C4-2B (cell line): ENCODE measurements at regions not wholly inside any gene's neighbourhood (a gene's known extent, or its start where the extent isn't known, plus 50 kb on each side); places are given as distances from the start of the nearest gene placed in this dataset.

Experiments
- ZFX ChIP-seq: fragments of 450-650 bp; IDR thresholded peaks from 2 replicates; pipeline ENCODE4 v1.6.1; 2017
- TF ChIP-seq, protein P1 (sequence below): fragments of 450-650 bp; conservative IDR thresholded peaks from 2 replicates; pipeline ENCODE4 v1.5.1; 2017; ENCODE audit warnings: mild to moderate bottlenecking

DNA sequence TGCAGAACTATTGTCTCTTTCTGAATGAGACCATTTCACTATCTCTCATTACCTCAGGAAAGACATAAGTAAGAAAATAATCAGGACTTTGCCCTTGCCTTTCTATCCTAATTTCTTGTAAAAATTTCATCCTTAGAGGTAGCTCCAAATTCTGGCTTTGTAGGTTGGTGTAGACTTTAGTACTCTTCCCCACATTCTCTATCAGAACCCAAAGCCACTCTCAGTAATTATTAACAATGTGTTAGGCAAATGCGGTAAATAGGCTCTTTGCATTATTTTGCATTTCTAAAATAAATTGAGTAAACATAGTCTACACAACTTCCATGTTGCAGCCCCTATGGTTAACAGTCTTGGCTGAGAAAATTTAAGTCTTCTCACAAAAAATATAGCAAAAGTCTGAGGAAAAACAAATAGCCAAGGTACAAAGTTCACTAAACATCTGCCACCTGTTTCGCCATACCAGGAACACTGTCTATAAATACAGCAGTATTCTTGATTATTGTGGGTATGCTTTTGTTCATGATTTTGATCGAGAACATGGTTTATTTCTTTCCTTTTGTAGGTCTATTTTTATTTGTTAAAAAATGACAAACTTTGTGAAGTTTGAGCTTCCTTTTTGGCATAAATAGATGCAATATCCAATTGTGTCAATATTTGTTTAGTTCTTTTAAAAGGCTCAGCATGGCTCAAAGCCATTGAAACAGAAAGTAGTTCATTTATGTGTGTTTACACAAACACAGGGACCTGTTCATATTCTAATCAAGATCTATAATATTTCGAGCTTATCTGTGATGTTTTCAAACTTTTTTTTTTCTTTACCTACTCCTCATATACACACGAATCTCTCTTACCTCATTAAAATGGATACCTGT lies 1061.5 kb downstream of the CNTNAP5 start:
- TF ChIP-seq, protein P1, sequence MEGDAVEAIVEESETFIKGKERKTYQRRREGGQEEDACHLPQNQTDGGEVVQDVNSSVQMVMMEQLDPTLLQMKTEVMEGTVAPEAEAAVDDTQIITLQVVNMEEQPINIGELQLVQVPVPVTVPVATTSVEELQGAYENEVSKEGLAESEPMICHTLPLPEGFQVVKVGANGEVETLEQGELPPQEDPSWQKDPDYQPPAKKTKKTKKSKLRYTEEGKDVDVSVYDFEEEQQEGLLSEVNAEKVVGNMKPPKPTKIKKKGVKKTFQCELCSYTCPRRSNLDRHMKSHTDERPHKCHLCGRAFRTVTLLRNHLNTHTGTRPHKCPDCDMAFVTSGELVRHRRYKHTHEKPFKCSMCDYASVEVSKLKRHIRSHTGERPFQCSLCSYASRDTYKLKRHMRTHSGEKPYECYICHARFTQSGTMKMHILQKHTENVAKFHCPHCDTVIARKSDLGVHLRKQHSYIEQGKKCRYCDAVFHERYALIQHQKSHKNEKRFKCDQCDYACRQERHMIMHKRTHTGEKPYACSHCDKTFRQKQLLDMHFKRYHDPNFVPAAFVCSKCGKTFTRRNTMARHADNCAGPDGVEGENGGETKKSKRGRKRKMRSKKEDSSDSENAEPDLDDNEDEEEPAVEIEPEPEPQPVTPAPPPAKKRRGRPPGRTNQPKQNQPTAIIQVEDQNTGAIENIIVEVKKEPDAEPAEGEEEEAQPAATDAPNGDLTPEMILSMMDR = no peak
- no peak for TF ChIP-seq ZFX
